Lung microvascular endothelial cell (primary cell): ENCODE measurements at regions not wholly inside any gene's neighbourhood (a gene's known extent, or its start where the extent isn't known, plus 50 kb on each side); places are given as distances from the start of the nearest gene placed in this dataset.
A peak's percentile ranks its signal among the peaks of the same experiment; 100 is the strongest.
"Not testable (repeated sequence)": the region's sequence is repeated elsewhere in the genome, so short reads cannot be mapped to it uniquely, and the experiment has no call there.

Source experiments
- DNase-seq, 2 donors: peaks; one replicate each; pipeline versions ENCODE4 v3.0.0 to v3.0.0-alpha.2; 2010; ENCODE audit warnings: low read depth in 2 of 2

DNA sequence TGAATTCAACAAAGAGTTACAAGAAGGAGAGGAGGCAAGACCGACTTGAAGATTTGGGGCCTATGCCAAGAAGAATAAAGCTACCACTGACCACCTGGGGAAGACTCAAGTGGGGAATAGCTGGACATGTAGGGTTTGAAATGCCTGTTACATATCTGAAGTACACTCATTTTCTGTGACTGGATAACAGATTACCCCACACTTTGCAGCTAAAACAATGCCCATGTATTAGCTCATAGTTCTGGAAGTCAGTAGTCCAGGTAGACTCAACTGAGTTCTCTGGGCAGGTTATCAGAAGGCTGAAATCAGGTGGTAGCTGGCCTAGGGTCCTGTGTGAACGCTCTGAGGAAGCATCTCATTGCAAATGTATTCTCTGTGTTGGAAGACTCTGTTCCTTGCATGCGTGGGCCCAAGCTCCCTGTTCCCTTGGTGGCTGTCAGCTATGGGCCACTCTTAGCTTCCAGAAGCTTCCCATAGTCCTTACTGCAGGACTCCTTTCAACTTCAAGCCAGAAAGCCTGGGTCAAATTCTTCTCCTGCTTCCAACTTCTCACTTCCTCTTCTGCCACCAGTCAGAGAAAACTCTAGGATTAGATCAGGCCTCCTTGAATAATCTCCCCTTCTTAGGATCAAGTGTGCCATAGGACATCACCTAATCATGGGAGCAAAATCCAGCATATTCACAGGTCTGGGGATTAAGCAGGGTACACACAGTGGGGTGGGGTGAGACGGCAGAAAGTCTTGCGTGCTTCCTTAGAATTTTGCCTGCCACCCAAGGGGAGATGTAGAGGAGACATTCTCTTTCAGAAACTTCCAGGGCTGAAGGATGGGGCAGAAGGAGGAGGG, 187.8 kb downstream of the SHQ1 start:
- DNase-seq, result no peak

DNA sequence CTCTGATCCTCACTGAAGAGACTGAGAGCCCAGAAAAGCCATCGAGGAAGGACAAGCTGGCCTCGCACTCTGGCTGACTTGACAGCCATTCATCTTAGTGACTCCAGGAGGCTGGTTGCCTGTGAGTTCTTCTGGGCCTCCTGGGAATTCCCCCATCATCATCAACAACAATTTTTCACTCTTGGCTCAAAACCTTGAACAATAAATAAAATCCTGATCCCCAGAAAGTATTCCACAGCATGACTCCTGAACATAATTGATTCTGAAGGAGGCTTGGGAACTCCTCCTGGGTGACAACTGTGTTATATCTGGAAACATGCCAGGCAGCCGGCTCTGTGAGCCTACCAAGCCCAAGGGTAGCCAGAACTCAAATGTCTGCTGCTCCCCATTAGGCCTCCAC, 188.6 kb downstream of the SHQ1 start:
- DNase-seq, result peak in 1 of 2 donors; percentile 5

DNA sequence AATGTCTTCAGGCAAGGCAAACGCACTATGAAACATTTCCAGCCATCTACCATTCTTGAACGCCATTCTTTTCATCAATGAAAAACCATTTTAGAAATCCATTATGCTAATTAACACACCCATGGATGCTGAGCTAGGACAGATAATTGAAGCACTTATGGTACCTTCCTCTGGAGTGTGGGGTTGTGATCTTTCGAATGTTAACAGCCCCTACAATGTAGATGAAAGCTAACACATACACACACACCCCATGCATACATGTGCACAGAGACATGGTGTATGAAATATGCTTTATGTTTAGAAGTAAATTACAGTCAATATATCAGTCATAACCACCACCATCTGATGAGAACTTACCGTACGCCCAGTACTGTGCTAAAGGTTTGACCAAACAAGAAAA, 189.1 kb downstream of the SHQ1 start:
- DNase-seq, result no peak

DNA sequence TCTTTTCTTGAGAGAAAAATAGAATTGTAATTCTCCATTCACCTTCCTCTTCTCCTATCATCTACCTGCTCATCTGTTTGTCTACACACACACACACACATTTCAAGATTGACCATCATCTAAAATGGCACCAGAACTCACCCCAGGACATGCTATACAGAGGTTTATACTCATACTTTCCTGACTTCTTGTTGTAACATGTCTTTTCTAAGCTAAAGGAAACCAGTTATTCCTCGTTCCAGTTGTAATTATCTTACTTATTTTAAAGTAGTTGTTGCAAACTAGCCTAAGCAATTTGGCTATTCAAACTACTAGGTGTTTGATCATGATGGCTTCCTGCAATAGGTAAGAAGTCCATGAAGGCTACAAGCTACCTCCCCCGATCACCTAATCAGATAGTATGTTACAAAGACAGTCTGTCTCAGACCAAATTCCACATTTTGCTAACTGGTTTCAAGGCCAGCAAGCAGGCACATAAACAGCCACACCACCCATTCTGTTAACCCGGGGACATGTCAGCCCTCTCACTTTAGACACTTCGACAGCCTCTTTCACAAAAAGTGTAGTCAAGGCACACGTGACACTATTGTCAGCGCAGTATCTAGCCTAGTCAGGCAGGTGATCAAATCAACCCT, 189.7 kb downstream of the SHQ1 start:
- DNase-seq, result no peak

DNA sequence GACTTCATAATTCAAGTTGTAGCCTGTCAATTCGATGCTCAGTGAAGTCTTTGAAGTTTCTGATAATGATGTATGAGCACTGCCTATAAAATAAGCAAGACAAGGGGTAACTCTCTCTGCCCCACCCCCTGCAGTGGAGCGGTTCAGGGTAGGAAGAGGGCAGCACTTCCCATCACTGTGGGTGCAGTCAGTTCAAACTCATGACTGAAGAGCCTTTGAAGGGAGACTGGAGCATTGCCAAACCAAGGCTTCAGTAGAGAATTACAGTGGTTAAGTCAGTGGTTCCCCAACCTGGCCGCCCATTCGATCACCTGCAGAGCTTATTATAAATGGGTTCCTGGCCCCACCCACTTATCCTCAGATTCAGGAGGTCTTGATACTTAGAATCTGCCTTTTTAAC, 190.6 kb downstream of the SHQ1 start:
- DNase-seq, result no peak

DNA sequence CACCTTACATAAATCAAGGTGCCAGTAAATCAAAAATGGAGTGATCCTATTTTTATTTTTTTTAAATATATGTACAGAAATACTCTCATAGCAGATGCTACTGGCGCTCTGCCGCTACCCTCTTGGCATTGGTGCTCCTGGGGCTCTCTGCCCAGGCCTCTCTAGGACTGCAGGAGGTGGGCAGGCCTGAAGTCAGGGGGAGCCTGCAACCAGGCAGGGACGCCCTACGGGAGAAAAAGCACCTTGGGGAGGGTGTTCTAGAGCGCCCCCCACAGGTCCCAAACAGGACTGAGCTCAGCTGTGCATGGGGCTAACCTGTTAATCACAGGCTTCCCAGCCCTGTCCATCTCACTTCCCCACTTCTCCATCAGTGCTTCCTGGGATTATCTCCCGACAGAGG, 192.5 kb downstream of the SHQ1 start:
- DNase-seq, result no peak

DNA sequence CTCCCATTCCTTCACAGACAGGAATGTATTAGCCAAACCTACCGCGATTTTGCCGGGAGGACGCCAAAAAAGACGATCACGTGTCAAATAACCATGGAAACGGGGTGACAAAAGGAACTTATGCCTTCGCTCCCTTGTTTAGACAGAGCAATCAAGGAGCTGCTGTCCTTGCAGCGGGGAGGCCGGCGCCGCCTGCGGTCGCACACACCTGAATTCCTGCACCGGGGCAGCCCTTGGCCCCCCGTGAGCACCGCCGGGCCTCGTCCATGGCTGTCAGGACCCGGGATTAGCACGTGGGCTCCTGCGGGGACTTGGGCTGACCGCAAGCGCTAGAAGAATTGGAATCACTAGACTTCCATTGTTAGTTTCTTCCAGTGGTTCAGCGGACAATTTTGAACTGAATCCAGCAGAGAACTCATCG, 193.1 kb downstream of the SHQ1 start:
- DNase-seq, result no peak

DNA sequence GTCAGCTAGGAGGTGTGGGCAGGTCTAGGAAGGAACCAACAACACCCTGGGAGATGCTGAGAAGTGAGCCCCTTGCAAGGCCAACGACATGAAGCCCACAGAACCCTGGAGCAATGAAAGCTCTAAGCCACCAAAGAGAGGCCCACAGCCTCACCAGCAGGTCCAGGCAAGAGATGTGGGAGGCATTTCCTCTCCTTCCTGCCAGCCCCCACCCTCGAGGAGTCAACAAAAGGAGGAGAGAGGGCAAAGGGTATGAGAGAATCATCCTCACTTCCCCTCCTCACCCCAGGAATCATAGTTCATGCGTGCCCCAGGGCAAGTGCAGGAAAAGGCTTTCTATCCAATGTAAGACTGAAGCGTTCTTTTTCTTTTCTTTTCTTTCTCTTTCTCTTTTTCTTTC, 195.8 kb downstream of the SHQ1 start:
- no peak for DNase-seq

DNA sequence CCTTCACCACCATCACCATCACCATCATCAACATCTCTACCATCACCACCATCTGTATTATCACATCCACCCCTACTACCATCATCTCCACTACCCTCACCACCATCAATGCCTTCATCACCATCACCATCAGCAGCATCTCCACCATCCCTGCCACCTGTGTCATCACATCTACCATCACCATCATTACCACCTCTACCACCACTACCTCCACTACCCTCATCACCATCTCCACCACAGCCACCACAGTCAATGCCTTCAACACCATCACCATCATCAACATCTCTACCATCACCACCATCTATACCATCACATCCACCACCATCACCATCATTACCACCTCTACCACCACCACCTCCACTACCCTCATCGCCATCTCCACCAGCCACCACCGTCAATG, 196.7 kb downstream of the SHQ1 start:
- no peak for DNase-seq

DNA sequence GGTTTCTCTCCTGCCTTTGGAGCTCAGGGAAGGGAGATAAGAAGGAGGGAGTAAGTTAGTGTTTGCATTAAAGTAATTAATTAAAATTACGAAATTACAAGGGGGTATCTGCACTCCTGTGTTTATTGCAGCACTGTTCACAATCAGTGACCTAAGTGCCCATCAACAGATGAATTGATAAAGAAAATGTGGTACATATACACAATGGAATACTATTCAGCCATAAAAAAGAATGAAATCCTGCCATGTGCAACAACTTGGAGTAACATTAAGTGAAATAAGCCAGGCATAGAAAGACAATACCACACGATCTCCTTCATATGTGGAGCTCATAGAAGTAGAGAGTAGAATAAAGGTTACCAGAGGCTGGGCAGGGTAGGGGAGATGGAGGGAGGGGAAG, 202.0 kb downstream of the SHQ1 start:
- DNase-seq, result no peak

DNA sequence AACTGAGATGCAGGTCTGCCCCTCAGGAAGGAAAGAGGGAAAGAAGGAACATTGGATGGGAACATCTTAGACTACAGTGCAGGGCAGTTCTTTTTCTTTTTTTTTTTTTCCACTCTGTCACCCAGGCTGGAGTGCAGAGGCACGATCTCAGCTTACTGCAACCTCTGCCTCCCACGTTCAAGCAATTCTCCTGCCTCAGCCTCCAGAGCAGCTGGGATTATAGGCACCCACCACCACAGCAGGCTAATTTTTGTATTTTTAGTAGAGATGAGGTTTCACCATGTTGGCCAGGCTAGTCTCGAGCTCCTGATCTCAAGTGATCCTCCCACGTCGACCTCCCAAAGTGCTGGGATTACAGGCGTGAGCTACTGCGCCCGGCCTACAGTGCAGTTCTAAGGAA, 204.6 kb downstream of the SHQ1 start:
- DNase-seq, result not testable (repeated sequence)

DNA sequence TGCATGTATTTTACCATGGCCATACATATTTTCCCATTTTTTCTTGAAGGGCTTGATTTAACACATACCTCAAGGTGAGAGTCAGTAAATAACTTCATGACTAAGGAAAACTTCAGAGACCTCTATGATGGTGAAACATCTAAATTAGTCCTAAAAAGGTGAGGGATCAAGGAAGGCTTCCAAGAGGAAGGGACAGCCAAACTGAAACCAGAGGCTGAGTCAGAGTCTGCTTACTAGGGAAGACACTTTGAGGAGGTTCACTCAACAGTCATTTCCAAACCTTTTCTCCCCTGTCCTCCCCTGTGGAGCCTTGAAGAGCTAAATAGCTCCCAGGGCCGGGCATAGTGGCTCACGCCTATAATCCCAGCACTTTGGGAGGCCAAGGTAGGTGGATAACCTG, 206.6 kb downstream of the SHQ1 start:
- no peak for DNase-seq

DNA sequence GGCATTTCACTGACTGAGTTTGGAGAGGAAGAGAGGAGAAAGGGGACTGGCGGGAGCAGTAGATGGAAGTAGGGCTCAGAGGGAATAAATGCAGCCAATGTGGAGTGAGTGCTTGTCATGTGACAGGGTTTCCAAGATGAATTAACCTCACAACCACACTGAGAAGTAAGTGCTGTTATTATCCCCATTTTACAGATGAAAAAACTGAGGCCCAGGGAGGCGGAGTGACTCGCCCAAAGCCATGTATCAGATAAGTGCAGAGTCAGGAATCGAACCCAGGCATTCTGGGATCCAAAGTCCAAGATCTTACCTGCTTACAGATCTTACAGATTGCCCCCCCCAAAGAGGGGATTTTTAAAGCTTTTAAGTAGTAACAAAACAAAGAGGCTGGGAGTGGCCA, 207.2 kb downstream of the SHQ1 start:
- DNase-seq, result no peak

DNA sequence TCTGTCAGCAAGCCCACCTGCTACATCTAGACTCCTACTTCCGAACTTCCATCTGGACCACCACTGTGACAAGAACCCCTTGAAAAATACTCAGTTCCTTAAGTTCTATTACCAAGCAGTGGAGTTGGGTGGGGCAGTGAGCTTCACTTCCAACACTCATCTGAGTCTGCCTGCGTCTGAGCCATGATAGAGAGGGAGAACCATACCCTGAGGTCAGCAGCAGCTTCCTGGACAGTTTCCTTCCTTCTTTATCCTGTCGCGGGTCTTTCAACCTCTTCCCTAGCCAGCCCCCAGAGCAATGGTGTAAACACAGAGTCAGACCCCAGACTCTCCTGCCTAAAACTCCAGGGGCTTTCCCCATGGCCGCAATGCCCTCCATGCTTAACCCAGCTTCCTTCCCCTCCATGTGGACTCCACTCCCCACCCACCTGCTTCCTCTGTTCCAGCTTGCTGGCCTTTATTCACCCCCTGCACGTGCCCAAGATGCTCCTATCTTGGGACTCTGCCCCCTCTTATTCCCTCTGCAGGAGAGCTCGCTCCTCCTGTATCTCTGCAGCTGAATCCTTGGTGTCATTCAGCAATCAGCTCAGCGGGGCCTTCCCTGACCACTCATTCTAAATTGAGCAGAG, 211.2 kb downstream of the SHQ1 start:
- DNase-seq, result no peak

DNA sequence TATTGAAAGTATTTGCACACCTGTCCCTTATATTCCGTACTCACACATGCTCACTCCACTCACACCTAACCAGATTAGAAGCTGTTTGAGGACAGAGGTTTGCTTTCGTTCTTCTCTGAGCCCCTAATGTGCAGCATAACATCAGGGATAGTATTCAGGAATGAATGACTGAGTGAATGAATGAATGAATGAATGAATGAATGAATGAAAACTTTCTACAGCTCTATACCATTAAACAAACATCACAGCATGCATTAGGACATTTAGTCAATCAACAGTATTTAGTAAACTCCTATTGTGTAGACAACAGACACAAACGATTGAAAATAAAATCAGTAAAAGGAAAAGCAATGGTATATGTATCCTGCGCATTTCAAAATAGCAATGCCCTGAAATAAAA, 212.7 kb downstream of the SHQ1 start:
- no peak for DNase-seq

DNA sequence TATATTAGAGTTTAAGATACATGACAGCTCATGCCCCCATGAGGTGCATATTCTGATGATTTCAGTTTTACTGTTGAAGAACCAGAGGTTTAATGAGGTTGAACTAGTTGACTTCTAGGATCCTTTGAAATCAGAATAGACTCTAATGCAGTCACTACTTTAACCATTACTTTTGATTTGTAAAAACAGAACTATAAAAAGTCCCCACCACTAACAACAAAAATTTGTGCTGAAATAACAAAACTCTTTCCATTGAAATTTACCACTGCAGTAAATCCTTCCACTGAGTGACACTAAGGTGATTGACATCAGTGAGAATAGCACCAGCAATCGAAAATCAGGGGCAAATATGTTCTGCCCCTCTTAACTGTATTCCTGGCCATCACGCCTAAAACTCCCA, 214.1 kb downstream of the SHQ1 start:
- DNase-seq, result no peak

DNA sequence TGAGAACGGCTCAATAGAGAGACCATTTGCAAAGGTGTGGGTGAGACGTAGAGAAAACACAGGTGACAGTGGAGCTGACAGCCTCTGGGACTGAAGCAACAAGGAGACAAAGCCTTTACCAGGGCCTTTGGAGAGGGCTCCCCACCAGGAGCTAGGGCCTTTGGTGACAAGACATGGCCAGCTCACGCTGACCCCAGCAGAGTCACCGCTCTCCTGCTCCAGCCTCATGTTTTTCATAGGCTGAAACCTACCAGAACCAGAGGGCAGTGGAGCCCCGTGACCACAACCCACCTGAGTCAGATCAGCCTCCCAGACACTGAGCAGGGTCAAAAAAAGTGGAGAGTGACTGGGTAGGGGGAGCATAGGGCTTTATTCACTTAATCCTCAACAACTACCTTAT, 214.7 kb downstream of the SHQ1 start:
- DNase-seq, result no peak

DNA sequence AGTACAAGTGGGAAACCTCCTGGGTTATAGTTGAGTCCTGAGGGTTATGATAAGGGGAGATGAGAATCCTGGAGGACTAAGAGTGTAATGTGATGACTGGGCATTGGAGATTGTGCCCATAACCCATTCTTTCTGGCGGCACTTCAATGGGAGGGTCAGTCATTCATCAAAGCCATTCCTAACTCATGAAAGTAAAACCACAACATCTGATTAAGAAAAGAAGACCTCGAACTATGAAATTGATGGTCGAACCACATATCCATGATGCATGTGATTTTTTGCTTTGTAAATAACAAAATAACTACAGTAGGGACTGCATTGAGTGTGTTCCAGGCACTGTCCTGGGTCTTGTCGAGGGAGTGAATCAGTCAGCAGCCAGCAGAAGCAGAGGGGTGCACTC, 215.1 kb downstream of the SHQ1 start:
- DNase-seq, result no peak

DNA sequence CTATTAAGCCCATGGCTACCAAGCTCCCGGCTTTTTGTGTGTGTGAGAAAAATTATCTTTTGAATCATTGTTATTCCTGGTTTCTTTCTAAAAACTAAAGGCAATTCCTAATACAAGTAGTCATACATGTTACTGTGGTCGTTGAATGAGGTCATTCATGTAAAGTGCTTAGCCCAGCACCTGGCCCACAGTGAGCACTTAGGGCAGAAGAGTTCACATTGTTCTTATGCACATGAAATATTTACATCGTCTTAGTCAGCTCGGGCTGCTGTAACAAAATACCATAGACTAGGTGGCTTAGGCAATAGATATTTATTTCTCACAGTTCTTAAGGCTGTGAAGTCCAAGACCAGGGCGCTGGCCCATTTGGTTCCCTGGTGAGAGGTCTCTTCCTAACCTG, 216.1 kb downstream of the SHQ1 start:
- DNase-seq, result no peak

DNA sequence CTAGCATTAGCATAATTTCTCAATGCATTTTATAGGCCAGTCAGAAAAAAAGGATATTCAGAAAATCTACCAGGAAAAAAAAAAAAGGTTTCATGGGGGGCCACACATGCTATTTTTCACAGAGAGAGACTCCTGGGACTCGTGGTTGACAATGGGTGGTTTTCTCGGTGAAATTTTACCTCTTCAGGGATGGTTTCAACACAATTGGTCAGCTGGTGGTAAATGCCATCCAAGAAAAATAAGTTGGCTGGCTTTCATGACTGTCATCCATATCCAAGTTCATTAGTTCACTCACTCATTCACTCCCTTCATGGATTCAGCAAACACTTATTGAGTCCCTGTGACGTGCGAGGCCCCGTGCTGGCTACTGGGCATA, 217.3 kb downstream of the SHQ1 start:
- no peak for DNase-seq

DNA sequence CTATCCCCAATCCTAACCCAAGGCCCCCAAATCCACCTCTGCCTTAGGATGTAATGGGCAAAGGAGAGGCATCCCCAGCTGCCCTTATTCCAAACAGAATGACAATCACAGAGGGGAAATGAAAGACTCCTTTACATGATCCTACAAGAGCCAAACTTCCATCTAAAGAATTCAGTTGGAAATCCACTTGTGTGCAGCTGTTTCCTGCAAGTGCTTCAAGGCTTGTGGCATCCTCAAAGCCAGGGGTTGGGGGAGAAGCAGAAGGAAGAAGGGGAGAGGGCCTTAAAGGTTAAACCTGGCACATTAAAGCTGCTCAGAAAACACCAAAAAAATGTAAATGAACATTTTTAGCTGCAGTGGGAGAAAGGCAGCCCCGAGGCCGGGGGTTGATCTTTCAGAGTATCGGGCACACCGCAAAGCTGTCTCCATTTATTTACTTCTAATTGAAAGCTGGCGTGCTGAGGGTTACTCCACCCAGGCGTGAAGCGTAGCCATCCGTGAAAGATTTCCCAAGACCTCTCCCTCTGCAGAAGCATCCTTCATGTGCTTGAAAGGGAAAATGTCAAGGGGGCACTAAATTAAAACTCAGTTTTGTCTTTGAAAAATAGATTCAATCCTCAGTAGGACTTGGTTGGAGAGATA, 217.8 kb downstream of the SHQ1 start:
- no peak for DNase-seq

DNA sequence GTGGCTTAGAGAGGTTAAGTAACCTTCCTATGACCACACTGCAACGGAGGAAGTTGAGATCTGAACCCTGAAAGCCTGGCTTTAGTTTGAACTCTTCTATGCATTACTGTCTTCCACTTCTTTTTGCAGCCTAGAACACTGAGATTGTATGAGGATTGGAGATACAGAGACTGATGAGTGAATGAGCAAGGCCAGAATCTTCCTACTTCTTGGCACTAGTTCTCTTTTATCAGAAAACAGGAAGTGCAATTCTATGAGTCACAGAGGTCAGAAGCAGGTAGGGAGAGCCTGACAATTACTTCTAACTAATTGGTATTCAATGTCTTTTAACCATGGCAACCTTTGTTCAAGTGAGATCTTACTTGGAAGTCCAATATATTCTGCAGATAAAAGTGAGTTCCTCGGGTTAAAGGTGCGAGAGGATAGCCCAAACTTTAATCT, 219.0 kb downstream of the SHQ1 start:
- no peak for DNase-seq
